ENCODE measurements at regions not wholly inside any gene's neighbourhood (a gene's known extent, or its start where the extent isn't known, plus 50 kb on each side); places are given as distances from the start of the nearest gene placed in this dataset.

GRCh38 chr10:113457408-113457807 lies 95.4 kb upstream of the HABP2 start:
- H3K27ac ChIP-seq, result no peak overlapping the region
- TF ChIP-seq ZFX (IDR thresholded peaks at IDR 0.05), result no peak
- no peak for TF ChIP-seq CTCF (conservative IDR thresholded peaks at IDR 0.05)

GRCh38 chr10:113458451-113458850 lies 94.4 kb upstream of the HABP2 start:
- TF ChIP-seq ZFX (IDR thresholded peaks at IDR 0.05) (no peak), CTCF (conservative IDR thresholded peaks at IDR 0.05) (no peak)

GRCh38 chr10:113458944-113459343 lies 93.9 kb upstream of the HABP2 start:
- no peak for TF ChIP-seq CTCF (conservative IDR thresholded peaks at IDR 0.05)

More at GRCh38 chr10:113458451-113458850, 94.4 kb upstream of the HABP2 start:
- no peak overlapping the region for H3K27ac ChIP-seq

GRCh38 chr10:113459626-113460280 lies 93.1 kb upstream of the HABP2 start:
- TF ChIP-seq ZFX (IDR thresholded peaks at IDR 0.05) (no peak), CTCF (conservative IDR thresholded peaks at IDR 0.05) (no peak)

More at GRCh38 chr10:113458944-113459343, 93.9 kb upstream of the HABP2 start:
- no peak overlapping the region for H3K27ac ChIP-seq

GRCh38 chr10:113463083-113463482 lies 89.8 kb upstream of the HABP2 start:
- TF ChIP-seq ZFX (IDR thresholded peaks at IDR 0.05), result no peak
- no peak for TF ChIP-seq CTCF (conservative IDR thresholded peaks at IDR 0.05)
- H3K27ac ChIP-seq, result no peak overlapping the region

More at GRCh38 chr10:113459626-113460280, 93.1 kb upstream of the HABP2 start:
- H3K27ac ChIP-seq, result no peak overlapping the region

- TF ChIP-seq CTCF (conservative IDR thresholded peaks at IDR 0.05) (no peak), ZFX (IDR thresholded peaks at IDR 0.05) (no peak)
- H3K27ac ChIP-seq, result no peak overlapping the region
Measured at GRCh38 chr10:113463777-113464176, 89.1 kb upstream of the HABP2 start.

- TF ChIP-seq ZFX (IDR thresholded peaks at IDR 0.05) (no peak), CTCF (conservative IDR thresholded peaks at IDR 0.05) (no peak)
- H3K27ac ChIP-seq, result no peak overlapping the region
Measured at GRCh38 chr10:113469796-113470195, 83.1 kb upstream of the HABP2 start.

Data from C4-2B (cell line).